ENCODE measurements at regions not wholly inside any gene's neighbourhood (a gene's known extent, or its start where the extent isn't known, plus 50 kb on each side); places are given as distances from the start of the nearest gene placed in this dataset.
"Not testable (repeated sequence)": the region's sequence is repeated elsewhere in the genome, so short reads cannot be mapped to it uniquely, and the experiment has no call there.

- no peak for DNase-seq (ENCODE audit: low read depth in 2 of 2)
Observed at GRCh38 chr3:5690904-5691532, 503.5 kb downstream of the EDEM1 start.

DNA sequence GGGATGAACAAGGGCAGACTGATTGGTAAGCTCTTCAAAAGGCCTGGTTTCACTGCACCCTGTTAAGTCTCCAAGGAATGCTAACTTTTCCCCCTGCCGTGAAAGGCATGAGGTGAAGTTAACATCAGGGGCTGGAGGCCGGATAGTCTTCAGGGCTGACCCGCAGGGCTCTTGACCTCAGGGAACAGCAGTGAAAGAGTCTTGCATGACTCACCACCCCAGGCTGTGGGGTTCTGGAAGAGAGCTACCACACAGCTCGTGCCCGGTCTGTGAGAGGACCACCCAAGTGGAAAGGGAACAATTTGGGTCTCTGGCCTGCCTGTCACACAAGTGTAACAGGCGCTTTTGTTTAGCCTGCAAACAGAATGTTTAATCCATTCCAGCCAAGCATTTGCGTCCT, 504.9 kb downstream of the EDEM1 start:
- DNase-seq (ENCODE audit: low read depth in 2 of 2), result no peak

DNA sequence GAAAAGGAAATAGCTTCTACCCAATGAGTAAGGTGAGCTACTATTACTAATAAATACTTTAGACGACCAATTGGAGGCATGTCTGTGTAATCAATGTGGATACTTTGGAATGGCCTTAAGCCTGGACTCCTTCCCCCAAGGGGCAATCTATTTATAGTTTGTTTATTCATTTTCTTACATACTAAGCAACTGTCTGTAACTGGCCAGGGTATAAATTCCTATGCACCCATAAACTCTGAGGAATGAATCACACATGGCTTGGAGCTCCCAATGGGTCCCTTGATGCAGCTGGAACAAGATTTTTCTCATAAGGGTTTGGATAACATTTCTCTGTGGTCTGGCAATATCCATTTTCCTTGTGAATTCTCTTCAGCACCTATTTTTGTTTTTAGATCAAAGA, 506.8 kb downstream of the EDEM1 start:
- no peak for DNase-seq (ENCODE audit: low read depth in 2 of 2)

- DNase-seq (ENCODE audit: low read depth in 2 of 2), result no peak
Observed at GRCh38 chr3:5698851-5699250, 511.3 kb downstream of the EDEM1 start.

GRCh38 chr3:5699313-5699712, 511.8 kb downstream of the EDEM1 start:
- DNase-seq (ENCODE audit: low read depth in 2 of 2), result no peak

GRCh38 chr3:5699811-5700210, 512.3 kb downstream of the EDEM1 start:
- DNase-seq (ENCODE audit: low read depth in 2 of 2), result no peak

DNA sequence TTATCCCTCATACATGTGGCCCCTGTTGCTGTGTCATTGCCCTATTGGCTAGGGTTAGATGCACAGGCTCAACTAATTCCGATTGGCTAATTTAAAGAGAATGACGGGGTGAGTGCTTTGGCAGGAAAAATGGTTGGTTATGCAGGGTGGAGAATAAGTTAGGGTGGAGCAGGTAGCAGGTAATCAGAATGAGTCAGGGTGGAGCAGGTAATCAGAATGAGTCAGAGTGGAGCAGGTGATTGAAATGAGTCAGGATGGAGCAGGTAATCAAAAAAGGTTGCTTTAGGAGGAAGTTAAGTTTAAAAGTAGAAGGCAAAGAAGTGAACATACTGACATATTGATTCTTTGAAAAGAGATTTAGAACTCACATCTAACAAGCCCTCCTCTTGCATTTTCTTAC, 513.5 kb downstream of the EDEM1 start:
- DNase-seq (ENCODE audit: low read depth in 2 of 2), result not testable (repeated sequence)

DNA sequence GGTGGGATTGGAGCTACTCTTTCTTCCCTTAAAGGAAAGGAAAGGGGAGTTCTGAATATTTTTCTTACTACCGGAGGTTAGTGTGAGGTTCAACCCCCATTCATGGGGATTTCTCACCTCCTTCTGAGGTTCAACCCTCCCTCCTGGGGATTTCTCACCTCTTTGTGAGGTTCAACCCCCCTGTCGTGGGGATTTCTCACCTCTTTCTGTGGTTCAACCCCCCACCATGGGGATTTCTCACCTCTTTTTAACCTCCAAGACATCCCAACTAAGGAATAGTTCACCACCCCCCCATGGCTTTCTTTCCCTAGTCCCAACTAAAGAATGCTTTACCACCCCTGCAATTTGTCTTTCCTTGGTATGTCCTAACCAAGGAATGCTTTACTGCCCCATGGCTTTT, 520.3 kb downstream of the EDEM1 start:
- DNase-seq (ENCODE audit: low read depth in 2 of 2), result no peak

DNA sequence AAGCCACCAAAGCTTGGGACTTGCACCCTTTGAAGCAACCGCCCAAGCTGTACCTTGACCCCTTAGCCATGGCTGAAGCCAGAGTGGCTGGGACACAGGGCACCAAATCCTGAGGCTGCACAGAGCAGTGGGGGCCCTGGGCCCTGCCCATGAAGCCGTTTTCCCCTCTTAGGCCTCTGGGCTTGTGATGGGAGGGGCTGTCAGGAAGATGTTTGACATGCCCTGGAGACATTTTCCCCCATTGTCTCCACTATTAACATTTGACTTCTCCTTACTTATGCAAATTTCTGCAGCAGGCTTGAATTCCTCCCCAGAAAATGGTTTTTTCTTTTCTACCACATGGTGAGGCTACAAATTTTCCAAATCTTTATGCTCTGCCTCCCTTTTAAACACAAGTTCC, 522.2 kb downstream of the EDEM1 start:
- no peak for DNase-seq (ENCODE audit: low read depth in 2 of 2)

GRCh38 chr3:5710718-5711117, 523.2 kb downstream of the EDEM1 start:
- DNase-seq (ENCODE audit: low read depth in 2 of 2), result no peak

- DNase-seq (ENCODE audit: low read depth in 2 of 2), result no peak
Observed at GRCh38 chr3:5717254-5717653, 529.7 kb downstream of the EDEM1 start.

GRCh38 chr3:5719668-5720067, 532.2 kb downstream of the EDEM1 start:
- DNase-seq (ENCODE audit: low read depth in 2 of 2), result not testable (repeated sequence)

DNA sequence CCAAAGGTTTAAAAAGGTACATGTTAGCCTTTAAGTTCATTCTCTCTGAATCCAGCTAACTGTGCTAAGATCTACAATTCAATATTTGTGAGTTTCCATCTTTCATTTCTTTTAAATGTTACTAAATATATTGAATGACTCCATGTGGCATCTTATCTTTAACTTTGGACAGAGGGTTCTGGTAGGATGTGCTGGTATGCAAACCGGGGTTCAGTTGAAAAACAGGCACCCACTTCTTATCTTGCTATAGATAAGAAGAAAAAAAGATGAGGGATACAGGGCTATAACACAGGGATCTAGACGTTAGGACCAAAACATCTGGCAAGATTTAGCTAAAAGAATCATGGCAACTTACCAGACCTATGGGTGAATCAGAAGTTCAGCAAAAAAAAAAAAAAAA, 538.3 kb downstream of the EDEM1 start:
- DNase-seq (ENCODE audit: low read depth in 2 of 2), result no peak

DNA sequence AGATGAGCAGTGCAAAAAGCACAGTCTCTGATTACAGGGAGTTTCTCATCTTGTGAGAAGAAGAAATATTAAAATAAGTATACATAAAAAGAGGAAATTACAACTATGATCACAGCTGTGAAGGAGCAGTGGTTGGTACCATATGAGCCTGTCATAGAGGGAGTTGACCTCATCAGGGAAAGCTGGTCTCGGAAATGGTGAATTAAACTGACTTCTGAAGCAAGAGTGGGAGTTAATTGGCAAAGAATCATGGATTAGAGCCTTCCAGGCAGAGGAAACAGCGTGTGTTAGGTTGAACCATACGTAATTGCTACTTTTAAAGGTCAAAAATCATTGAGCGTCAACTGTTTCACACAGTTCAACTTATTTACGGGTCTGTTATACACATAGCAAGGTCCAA, 539.1 kb downstream of the EDEM1 start:
- no peak for DNase-seq (ENCODE audit: low read depth in 2 of 2)

- DNase-seq (ENCODE audit: low read depth in 2 of 2), result no peak
Observed at GRCh38 chr3:5727743-5728484, 540.4 kb downstream of the EDEM1 start.

- DNase-seq (ENCODE audit: low read depth in 2 of 2), result no peak
Observed at GRCh38 chr3:5729852-5730251, 542.3 kb downstream of the EDEM1 start.

DNA sequence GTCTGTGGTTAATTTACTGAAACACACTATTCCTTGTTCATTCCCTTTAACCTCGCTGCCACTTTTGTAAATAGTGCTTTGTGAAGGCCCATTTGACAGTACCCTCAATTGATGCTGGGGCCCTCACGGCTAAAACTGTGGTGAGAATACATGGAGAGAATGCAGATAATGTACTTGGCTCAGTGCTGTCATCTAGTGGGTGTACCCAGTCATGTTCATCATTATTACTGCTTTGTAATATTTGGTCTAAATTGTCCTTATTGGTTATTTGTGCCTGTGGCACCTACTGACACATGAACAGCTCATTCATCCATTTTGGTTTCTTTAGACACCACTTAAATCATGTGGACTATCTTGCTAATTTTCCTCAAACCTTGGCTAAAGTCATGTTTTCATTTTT, 543.6 kb downstream of the EDEM1 start:
- DNase-seq (ENCODE audit: low read depth in 2 of 2), result no peak

DNA sequence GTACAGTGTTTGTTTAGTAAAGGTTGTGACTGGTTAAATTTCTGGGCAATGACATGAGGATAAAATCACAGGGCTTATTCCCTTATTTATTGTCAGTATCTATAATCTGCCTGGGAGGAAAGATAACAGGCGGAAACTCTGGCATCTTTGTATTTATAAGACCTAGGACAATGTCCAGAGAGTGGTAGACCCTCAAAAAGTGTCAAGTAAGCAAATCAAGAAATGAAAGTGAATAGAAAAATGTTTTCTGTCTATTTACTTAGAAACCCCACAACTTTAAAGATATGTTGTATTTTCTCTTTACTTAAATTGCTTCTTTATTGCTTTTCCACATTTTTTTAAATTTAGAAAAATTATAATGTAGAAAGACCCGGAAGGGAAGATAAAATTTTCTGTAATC, 544.6 kb downstream of the EDEM1 start:
- no peak for DNase-seq (ENCODE audit: low read depth in 2 of 2)

DNA sequence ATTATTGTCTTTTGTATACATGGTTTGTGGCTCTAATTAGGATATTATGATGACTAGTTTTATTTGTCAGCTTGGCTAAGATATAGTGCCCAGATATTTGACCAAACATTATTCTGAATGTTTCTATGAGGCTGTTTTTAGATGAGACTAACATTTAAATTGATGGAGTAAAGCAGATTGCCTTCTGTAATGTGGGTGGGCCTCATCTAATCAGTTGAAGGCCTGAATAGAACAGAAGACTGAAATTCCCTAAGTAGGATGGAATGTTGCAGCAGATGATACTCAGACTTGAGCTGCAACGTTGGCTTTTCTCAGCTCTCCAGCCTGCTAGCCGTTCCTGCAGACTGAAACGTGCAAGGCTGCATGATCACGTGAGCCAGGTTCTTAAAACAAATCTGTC, 546.5 kb downstream of the EDEM1 start:
- DNase-seq (ENCODE audit: low read depth in 2 of 2), result no peak

DNA sequence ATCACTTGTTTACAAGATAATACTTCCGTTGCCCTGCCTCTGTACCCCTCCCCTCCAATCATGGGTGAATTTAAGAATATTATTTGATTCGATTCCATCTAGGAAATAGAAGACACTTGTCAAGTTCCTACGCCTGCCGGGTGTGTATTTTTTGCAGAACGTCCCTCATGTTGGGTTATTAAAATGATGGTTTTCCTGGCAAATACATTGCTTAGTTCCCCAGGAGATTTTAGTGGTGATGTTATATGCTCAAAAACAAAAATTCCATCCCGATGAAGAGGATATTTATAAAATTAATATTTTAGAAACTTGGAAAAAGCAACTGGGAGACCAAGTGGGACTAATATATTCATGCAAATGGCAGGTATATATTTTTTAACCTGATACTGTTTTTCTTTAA, 548.4 kb downstream of the EDEM1 start:
- no peak for DNase-seq (ENCODE audit: low read depth in 2 of 2)

- DNase-seq (ENCODE audit: low read depth in 2 of 2), result no peak
Observed at GRCh38 chr3:5739299-5739935, 551.9 kb downstream of the EDEM1 start.

DNA sequence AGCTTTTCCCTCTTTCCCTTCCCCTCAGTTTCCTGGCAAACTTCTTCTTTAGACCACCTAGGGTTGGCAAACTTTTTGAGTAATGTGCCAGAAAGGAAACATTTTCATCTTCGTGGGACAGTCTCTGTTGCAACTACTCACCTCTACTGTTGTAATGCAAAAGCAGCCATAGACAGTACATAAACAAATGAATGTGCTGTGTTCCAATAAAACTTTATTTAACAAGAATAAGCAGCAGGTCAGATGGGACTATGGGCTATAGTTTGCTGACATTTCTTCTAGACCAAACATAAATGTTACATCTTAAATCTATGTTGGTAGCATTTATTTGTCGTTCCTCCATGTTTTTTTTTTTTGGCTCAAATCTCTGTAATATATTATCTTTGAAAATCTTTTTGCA, 552.4 kb downstream of the EDEM1 start:
- no peak for DNase-seq (ENCODE audit: low read depth in 2 of 2)

GRCh38 chr3:5741017-5741416, 553.5 kb downstream of the EDEM1 start:
- DNase-seq (ENCODE audit: low read depth in 2 of 2), result no peak
